Duodenal mucosa (tissue), 2 donors: ENCODE measurements at regions not wholly inside any gene's neighbourhood (a gene's known extent, or its start where the extent isn't known, plus 50 kb on each side); places are given as distances from the start of the nearest gene placed in this dataset.

ENCODE experiments used
- H3K27ac ChIP-seq: one replicate; pipeline ENCODE4 v1.7.0; 2013; ENCODE audit warnings: low read depth, low read length
- H3K27me3 ChIP-seq, 2 donors: one replicate each; pipeline ENCODE4 v1.7.0; 2013; ENCODE audit warnings: low read length in 2 of 2, control low read depth in 1 of 2; ENCODE audit not compliant: insufficient read depth in 2 of 2, control insufficient read depth in 1 of 2
- H3K36me3 ChIP-seq, 2 donors: one replicate each; pipeline ENCODE4 v1.7.0; 2013; ENCODE audit warnings: low read length in 2 of 2, control low read depth in 1 of 2; ENCODE audit not compliant: insufficient read depth in 2 of 2, control insufficient read depth in 1 of 2
- H3K4me1 ChIP-seq, 2 donors: one replicate each; pipeline ENCODE4 v1.7.0; 2013; ENCODE audit warnings: low read length in 2 of 2, control low read depth in 1 of 2; ENCODE audit not compliant: insufficient read depth in 2 of 2, control insufficient read depth in 1 of 2
- H3K4me3 ChIP-seq, 2 donors: one replicate each; pipeline ENCODE4 v1.7.0; 2013; ENCODE audit warnings: low read length in 2 of 2, low read depth in 1 of 2
- H3K9ac ChIP-seq, 2 donors: one replicate each; pipeline ENCODE4 v1.7.0; 2013; ENCODE audit warnings: low read length in 2 of 2, low read depth in 1 of 2
- H3K9me3 ChIP-seq, 2 donors: one replicate each; pipeline ENCODE4 v1.7.0; 2013; ENCODE audit warnings: low read length in 2 of 2, control low read depth in 1 of 2; ENCODE audit not compliant: control insufficient read depth in 1 of 2

DNA sequence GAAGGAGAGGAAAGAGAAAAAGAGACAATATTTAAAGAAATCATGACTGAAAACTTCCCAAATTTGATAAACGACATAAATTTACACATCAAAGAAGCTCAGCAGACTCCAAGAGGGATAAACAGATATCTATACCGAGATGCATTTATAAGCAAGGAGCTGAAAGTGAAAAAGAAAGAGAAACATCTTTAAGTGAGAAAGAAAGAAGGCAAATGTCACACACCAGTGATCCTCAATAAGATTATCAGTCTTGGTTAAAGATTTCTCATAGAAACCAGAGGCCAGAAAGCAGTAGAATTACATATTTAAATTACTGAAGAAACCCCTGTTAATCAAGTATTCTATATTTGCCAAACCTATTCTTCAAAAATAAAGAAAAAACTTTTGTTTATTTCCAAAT, 424.2 kb downstream of the SLC16A7 start:
- no peak overlapping the region for H3K27ac ChIP-seq
- H3K4me1 ChIP-seq: no peaks in the 10 kb centered on the region
- no peaks in the 10 kb centered on the region for H3K36me3 ChIP-seq
- H3K9me3 ChIP-seq: no peaks in the 10 kb centered on the region
- H3K4me3 ChIP-seq: no peak overlapping the region
- H3K9ac ChIP-seq: no peak overlapping the region
- H3K27me3 ChIP-seq: no peaks in the 10 kb centered on the region

DNA sequence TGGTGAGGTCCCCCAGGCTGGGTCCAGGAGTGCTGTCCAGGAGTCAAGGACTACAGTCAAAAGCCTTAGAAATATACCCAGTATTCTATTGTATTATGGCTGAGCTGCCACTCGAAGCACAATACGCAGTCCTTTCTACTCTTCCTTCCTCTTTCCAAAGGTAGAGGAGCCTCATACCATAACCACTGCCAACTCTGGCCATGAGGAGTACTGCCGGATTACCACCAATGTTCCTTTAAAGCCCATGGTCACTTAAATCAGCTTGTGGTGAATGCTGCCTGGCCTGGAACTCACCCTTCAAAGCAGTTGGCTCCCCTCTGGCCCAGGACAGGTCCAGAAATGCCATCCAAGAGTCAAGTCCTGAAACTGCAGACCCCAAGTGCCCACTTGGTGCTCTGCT, 425.4 kb downstream of the SLC16A7 start:
- Histone ChIP-seq H3K27ac (no peak overlapping the region), H3K9me3 (no peaks in the 10 kb centered on the region), H3K36me3 (no peaks in the 10 kb centered on the region), H3K4me3 (no peak overlapping the region), H3K9ac (no peak overlapping the region), H3K4me1 (no peaks in the 10 kb centered on the region), H3K27me3 (no peaks in the 10 kb centered on the region)

DNA sequence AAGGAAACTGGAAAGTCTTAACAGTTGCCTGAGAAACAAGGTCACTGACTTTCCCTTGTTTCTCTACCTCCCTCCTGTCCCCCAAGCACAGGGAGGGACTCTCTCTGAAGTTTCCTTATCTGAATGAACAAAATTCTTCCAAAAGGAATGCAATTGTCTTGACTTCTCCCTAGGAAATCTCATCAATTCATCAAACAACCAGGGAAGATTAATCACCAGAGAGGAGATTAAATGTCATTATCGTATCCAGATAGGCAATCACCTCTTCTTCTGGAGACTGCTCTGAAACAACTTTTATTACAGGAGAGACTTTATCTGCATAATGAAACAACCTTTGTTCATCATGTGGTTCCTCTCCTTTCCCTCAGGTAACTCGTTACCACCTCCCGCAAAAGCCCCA, 431.4 kb downstream of the SLC16A7 start:
- H3K27me3 ChIP-seq: no peaks in the 10 kb centered on the region
- H3K36me3 ChIP-seq: no peaks in the 10 kb centered on the region
- H3K9me3 ChIP-seq: no peaks in the 10 kb centered on the region
- H3K4me3 ChIP-seq: no peak overlapping the region
- H3K4me1 ChIP-seq: no peaks in the 10 kb centered on the region
- no peak overlapping the region for H3K27ac ChIP-seq
- no peak overlapping the region for H3K9ac ChIP-seq

DNA sequence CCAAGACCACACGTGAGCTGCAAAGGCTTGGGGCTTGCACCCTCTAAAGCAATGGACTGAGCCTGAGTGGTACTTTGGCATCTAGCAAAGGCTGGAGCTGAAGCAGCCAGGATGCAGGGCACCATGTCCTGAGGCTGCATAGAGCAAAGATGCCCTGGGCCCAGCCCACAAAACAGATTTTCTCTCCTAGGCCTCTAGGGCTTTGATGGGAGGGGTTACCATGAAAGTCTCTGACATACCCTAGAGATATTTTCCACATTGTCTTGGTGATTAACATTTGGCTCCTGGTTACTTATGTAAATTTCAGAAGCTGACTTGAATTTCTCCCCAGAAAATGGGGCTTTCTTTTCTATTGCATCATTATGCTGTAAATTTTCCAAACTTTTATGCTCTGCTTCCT, 438.3 kb downstream of the SLC16A7 start:
- Histone ChIP-seq H3K36me3 (no peaks in the 10 kb centered on the region), H3K4me1 (no peaks in the 10 kb centered on the region), H3K9me3 (peaks cover 4 to 11% of the 10 kb centered on the region in 2 donors), H3K4me3 (no peak overlapping the region), H3K9ac (no peak overlapping the region), H3K27ac (no peak overlapping the region), H3K27me3 (no peaks in the 10 kb centered on the region)

DNA sequence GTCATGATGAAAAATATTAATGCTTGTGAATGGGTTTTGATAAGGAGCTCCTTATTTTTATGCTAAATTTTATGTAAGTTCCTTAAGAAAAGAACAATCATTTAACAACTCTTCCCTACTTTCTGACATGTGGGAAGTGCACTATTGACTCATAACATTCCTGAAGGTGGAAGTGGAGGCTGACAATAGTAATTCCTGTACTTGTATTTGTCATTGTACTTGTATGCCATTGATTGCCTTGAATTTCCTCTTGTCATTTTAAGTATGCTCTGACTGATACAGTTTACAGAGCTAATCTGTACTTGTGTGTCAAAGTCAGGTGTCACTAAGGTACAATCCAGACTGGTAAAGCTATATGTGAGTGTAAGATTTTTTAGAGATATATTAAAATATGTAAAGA, 440.0 kb downstream of the SLC16A7 start:
- Histone ChIP-seq H3K4me3 (no peak overlapping the region), H3K36me3 (no peaks in the 10 kb centered on the region), H3K9ac (no peak overlapping the region), H3K27me3 (no peaks in the 10 kb centered on the region), H3K27ac (no peak overlapping the region), H3K4me1 (no peaks in the 10 kb centered on the region), H3K9me3 (peaks cover 4 to 11% of the 10 kb centered on the region in 2 donors)

DNA sequence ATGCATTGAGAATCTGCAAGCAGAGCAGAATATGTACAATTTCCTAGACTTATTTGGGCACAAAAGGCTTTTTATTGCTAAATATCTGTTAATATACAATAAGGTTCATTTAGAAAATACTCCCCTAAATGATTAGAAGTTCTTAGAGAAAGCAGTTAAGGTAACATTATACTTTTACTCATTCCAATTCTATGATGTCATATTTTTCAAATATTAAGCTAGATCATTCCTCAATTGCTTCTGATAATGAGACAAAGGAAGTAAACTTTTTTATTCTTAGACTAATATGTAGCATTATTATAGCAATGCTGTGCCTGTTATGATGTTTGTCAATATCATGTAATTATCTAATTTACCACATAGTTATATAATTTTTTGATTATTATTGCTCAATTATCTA, 447.0 kb downstream of the SLC16A7 start:
- H3K27ac ChIP-seq: no peak overlapping the region
- no peaks in the 10 kb centered on the region for H3K27me3 ChIP-seq
- H3K36me3 ChIP-seq: no peaks in the 10 kb centered on the region
- no peaks in the 10 kb centered on the region for H3K4me1 ChIP-seq
- H3K4me3 ChIP-seq: no peak overlapping the region
- no peaks in the 10 kb centered on the region for H3K9me3 ChIP-seq
- no peak overlapping the region for H3K9ac ChIP-seq

DNA sequence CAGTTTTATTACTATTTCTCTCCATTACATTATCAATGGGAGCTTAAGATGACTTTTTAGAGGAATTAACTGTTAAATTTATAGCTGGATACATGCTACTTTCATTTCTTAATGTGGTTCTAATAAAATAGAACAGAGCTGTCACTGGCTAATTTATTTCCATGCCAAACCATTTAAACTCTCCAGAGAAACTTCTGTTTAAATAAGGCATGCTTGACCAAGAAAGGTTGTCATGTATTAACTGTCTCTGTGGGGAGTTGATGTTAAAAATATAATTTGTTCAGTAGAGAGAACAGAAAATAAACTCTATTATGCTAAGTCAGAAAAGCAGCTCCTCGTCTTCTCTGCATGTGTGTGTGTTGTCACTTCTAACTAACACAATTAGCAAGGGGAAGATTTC, 447.4 kb downstream of the SLC16A7 start:
- H3K4me3 ChIP-seq: no peak overlapping the region
- H3K36me3 ChIP-seq: no peaks in the 10 kb centered on the region
- no peak overlapping the region for H3K27ac ChIP-seq
- no peak overlapping the region for H3K9ac ChIP-seq
- H3K9me3 ChIP-seq: no peaks in the 10 kb centered on the region
- no peaks in the 10 kb centered on the region for H3K27me3 ChIP-seq
- H3K4me1 ChIP-seq: no peaks in the 10 kb centered on the region

DNA sequence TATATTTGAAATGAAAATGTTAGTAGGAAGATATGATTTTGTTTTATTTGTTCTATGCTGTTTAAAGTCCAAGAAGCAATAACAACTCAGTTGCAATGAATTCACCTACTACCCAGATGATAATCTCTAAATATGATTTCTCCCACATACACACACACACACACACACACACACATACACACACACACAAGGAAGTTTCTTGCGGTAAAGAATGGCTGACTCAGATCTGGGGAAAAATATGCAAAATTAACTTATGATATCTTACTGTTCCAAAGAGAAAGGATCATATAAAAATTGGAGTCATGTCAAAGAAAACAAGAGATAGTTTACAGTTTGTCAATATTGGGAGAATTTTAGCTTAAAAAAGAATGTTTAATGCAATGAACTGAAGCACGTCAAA, 456.7 kb downstream of the SLC16A7 start:
- Histone ChIP-seq H3K4me3 (no peak overlapping the region), H3K27ac (no peak overlapping the region), H3K9me3 (no peaks in the 10 kb centered on the region), H3K9ac (no peak overlapping the region), H3K4me1 (no peaks in the 10 kb centered on the region), H3K27me3 (no peaks in the 10 kb centered on the region), H3K36me3 (no peaks in the 10 kb centered on the region)

DNA sequence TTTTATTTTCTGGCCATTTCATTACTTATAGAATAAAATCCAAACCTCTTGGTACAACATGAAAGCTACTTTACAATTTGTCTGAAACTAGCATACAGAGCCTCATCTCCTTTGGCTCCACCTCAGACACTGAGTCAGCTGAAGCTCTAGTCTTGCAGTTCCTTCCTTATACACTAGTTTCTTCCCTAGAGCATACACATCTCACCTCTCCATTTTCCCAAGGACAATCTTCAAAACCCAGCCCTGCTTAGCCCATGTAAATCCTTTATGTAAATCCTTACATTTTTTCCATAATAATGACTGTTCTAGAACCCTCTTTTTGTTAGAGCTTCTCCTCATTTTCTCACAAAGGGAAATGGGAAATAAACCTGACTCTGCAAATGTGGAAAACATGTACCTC, 463.4 kb downstream of the SLC16A7 start:
- H3K9ac ChIP-seq: no peak overlapping the region
- no peak overlapping the region for H3K4me3 ChIP-seq

DNA sequence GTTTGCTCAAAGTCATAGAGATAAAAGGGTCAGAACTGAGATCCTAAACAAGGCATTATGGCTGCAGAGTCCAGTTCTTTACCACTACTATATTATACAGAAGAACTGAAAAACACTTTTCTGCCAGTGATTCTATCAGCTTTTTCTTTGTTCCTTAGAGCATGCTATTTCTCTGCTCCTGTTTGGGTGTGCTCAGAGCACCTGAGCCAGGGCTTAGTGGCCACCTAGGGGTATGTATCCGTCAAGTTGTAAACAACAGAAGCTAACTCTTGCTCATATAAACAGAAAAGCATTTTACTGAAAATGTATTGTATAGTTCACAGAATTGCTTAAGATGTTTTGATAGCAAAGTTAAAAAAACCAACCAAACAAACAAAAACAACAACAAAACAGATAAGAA, 470.8 kb downstream of the SLC16A7 start:
- no peaks in the 10 kb centered on the region for H3K9me3 ChIP-seq
- H3K4me1 ChIP-seq: no peaks in the 10 kb centered on the region
- H3K4me3 ChIP-seq: no peak overlapping the region
- no peak overlapping the region for H3K27ac ChIP-seq
- H3K9ac ChIP-seq: no peak overlapping the region
- H3K36me3 ChIP-seq: no peaks in the 10 kb centered on the region
- H3K27me3 ChIP-seq: no peaks in the 10 kb centered on the region

More for the DNA sequence above, 463.4 kb downstream of the SLC16A7 start:
- no peaks in the 10 kb centered on the region for H3K27me3 ChIP-seq
- no peak overlapping the region for H3K27ac ChIP-seq
- H3K36me3 ChIP-seq: no peaks in the 10 kb centered on the region
- no peaks in the 10 kb centered on the region for H3K9me3 ChIP-seq
- no peaks in the 10 kb centered on the region for H3K4me1 ChIP-seq

DNA sequence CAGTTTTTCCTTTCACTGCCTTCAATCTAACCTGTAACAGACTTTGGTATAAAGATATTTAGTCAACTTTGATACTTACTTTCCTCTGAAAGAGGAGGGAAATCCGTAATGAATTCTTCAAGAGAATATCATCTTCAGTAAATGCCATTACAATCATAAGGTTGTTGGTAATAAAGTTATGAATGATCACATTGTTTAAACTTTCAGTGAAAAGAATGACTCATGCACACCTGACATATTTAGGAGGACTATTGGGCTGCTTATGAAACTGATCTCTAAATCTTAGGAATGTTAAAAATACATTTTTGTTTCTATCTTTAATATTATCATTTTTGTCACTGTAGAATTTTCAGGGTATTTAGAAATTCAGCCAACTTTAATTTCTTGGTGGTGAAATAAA, 474.7 kb downstream of the SLC16A7 start:
- Histone ChIP-seq H3K4me1 (no peaks in the 10 kb centered on the region), H3K4me3 (no peak overlapping the region), H3K9me3 (no peaks in the 10 kb centered on the region), H3K9ac (no peak overlapping the region), H3K27ac (no peak overlapping the region), H3K27me3 (no peaks in the 10 kb centered on the region), H3K36me3 (no peaks in the 10 kb centered on the region)
